Suprapubic skin (tissue), 3 donors: ENCODE measurements at regions not wholly inside any gene's neighbourhood (a gene's known extent, or its start where the extent isn't known, plus 50 kb on each side); places are given as distances from the start of the nearest gene placed in this dataset.

Experiments used
- CTCF ChIP-seq, 2 donors: fragments of 200-600 bp in 1 of 2; fragments of 450-650 bp in 1 of 2; sonication (generic) in 1 of 2; IDR thresholded peaks; one replicate each; pipeline ENCODE4 v1.5.1; 2016 to 2019; ENCODE audit warnings: antibody characterized with exemption in 2 of 2, mild to moderate bottlenecking in 1 of 2, moderate library complexity in 1 of 2
- EP300 ChIP-seq: sonication (generic); formaldehyde crosslinking; IDR thresholded peaks from one replicate; pipeline ENCODE4 v1.6.1; 2017; ENCODE audit warnings: antibody characterized with exemption
- POLR2A ChIP-seq, 2 donors: fragments of 450-650 bp; IDR thresholded peaks; one replicate each; pipeline ENCODE4 v1.6.1; 2017; ENCODE audit warnings: antibody characterized with exemption in 2 of 2, mild to moderate bottlenecking in 2 of 2, moderate library complexity in 2 of 2

- no peak for TF ChIP-seq EP300
- no peak for TF ChIP-seq CTCF (IDR thresholded peaks at IDR 0.05)
- TF ChIP-seq POLR2A (IDR thresholded peaks at IDR 0.05): no peak
These were observed 84.1 kb downstream of the TSN start for GRCh38 chr2:121839584-121839983.
